ENCODE measurements at regions not wholly inside any gene's neighbourhood (a gene's known extent, or its start where the extent isn't known, plus 50 kb on each side); places are given as distances from the start of the nearest gene placed in this dataset.

DNA sequence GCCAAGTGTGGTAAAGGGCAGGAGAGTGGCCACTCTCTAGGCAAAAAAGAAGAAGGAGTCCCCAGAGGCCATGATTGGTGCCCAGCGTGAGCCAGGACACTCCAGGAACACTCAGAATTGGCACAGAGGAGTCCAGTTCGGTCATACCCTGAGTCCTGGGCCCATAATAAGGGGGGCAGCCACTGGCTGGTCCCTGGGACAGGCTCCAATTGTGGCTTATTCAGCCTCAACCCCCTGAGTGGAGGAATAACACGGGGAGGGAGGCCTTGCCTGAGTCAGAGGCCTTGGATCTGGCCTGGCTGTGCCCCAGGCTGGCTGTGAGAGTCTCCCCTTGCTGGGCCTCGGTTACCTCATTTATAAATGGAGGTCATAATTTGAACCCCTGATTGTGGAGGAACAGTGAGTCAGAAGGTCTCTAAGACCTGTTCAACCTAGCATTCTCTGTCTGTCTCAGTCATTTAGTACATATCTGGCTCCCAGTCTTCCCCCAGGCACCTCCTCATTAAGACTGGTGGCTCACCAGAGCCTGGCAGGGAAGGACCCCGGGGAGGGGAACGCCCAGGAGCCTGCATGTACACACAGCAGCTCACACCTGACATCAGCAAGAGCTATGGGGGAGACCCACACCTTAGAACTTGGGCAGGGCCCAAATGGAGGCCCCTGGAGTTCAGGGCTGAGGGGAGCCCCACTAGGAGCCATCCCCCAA lies 95.9 kb upstream of the ATP2B2 start:
- Histone ChIP-seq H3K4me3 (ENCODE audit: low read depth in 2 of 2, low read length in 2 of 2) (no peak overlapping the region), H3K27ac (ENCODE audit: low read length) (no peak overlapping the region), H3K36me3 (ENCODE audit: control insufficient read depth, insufficient read depth, low read length) (no peaks in the 10 kb centered on the region), H3K27me3 (ENCODE audit: control insufficient read depth, insufficient read depth, low read length) (no peaks in the 10 kb centered on the region), H3K9me3 (ENCODE audit: control insufficient read depth, insufficient read depth, low read depth, low read length) (no peaks in the 10 kb centered on the region), H3K4me1 (ENCODE audit: control insufficient read depth, insufficient read depth, low read length) (no peaks in the 10 kb centered on the region)
- ATAC-seq (no peak), DNase-seq (ENCODE audit: low read depth, low spot score) (no peak)
- TF ChIP-seq, protein P1, sequence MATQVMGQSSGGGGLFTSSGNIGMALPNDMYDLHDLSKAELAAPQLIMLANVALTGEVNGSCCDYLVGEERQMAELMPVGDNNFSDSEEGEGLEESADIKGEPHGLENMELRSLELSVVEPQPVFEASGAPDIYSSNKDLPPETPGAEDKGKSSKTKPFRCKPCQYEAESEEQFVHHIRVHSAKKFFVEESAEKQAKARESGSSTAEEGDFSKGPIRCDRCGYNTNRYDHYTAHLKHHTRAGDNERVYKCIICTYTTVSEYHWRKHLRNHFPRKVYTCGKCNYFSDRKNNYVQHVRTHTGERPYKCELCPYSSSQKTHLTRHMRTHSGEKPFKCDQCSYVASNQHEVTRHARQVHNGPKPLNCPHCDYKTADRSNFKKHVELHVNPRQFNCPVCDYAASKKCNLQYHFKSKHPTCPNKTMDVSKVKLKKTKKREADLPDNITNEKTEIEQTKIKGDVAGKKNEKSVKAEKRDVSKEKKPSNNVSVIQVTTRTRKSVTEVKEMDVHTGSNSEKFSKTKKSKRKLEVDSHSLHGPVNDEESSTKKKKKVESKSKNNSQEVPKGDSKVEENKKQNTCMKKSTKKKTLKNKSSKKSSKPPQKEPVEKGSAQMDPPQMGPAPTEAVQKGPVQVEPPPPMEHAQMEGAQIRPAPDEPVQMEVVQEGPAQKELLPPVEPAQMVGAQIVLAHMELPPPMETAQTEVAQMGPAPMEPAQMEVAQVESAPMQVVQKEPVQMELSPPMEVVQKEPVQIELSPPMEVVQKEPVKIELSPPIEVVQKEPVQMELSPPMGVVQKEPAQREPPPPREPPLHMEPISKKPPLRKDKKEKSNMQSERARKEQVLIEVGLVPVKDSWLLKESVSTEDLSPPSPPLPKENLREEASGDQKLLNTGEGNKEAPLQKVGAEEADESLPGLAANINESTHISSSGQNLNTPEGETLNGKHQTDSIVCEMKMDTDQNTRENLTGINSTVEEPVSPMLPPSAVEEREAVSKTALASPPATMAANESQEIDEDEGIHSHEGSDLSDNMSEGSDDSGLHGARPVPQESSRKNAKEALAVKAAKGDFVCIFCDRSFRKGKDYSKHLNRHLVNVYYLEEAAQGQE (IDR thresholded peaks at IDR 0.05; ENCODE audit: insufficient read depth in 1 of 2, low read depth in 2 of 2, low read length in 1 of 2), result no peak
- TF ChIP-seq, protein P2, sequence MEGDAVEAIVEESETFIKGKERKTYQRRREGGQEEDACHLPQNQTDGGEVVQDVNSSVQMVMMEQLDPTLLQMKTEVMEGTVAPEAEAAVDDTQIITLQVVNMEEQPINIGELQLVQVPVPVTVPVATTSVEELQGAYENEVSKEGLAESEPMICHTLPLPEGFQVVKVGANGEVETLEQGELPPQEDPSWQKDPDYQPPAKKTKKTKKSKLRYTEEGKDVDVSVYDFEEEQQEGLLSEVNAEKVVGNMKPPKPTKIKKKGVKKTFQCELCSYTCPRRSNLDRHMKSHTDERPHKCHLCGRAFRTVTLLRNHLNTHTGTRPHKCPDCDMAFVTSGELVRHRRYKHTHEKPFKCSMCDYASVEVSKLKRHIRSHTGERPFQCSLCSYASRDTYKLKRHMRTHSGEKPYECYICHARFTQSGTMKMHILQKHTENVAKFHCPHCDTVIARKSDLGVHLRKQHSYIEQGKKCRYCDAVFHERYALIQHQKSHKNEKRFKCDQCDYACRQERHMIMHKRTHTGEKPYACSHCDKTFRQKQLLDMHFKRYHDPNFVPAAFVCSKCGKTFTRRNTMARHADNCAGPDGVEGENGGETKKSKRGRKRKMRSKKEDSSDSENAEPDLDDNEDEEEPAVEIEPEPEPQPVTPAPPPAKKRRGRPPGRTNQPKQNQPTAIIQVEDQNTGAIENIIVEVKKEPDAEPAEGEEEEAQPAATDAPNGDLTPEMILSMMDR (IDR thresholded peaks at IDR 0.05), result no peak
- in situ Hi-C loops (cut with HindIII; ENCODE audit: low pct_unique_long_range_greater_than_20kb, low sequenced_read_pairs), result no loop called here
- ChIA-PET CTCF (no interaction called here), POLR2A (no interaction called here)
- BruUV-seq (replicated peaks), result no TSS peak
- intact Hi-C loops (cut with micrococcal nuclease; ENCODE audit: unreplicated experiment), result no loop called here

DNA sequence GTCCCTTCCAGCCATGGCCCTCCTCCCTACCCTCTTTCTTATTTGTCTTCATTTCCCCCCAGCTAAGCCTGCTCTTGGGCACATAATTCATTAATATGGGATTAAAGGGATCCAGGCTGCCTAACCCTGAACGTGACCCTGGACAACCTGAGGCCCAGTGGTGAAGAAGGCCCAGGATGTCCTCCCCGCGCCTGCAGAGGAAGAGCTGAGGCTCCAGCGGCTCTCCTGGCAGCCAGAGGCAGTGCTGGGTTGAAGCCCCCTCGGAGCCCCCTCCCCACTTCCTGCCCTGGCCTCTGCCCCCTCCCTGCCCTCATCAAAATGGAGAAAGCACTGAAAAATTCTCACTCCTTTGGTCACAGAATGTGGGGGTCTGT lies 96.5 kb upstream of the ATP2B2 start:
- ChIA-PET CTCF (no interaction called here), POLR2A (no interaction called here)
- intact Hi-C loops (cut with micrococcal nuclease; ENCODE audit: unreplicated experiment) (no loop called here), in situ Hi-C loops (cut with HindIII; ENCODE audit: low pct_unique_long_range_greater_than_20kb, low sequenced_read_pairs) (no loop called here)
- BruUV-seq (replicated peaks), result no TSS peak
- no peaks in the 10 kb centered on the region for H3K9me3 ChIP-seq (ENCODE audit: control insufficient read depth, insufficient read depth, low read depth, low read length)
- H3K36me3 ChIP-seq (ENCODE audit: control insufficient read depth, insufficient read depth, low read length), result no peaks in the 10 kb centered on the region
- H3K4me1 ChIP-seq (ENCODE audit: control insufficient read depth, insufficient read depth, low read length), result no peaks in the 10 kb centered on the region
- no peak overlapping the region for H3K27ac ChIP-seq (ENCODE audit: low read length)
- ATAC-seq (no peak), DNase-seq (ENCODE audit: low read depth, low spot score) (no peak)
- no peaks in the 10 kb centered on the region; the same call in 1 of the 2 replicates for H3K27me3 ChIP-seq (ENCODE audit: control insufficient read depth, insufficient read depth, low read length)
- H3K4me3 ChIP-seq (ENCODE audit: low read depth in 2 of 2, low read length in 2 of 2), result no peak overlapping the region
- TF ChIP-seq POLR2AphosphoS5 (IDR thresholded peaks at IDR 0.05; ENCODE audit: low read depth, low read length) (no peak), TCF7L2 (IDR thresholded peaks at IDR 0.05; ENCODE audit: low read depth, low read length) (no peak), SIN3A (IDR thresholded peaks at IDR 0.05; ENCODE audit: borderline replicate concordance, insufficient read depth, low read depth, low read length) (no peak)
- TF ChIP-seq, protein P2 (IDR thresholded peaks at IDR 0.05), result no peak
- TF ChIP-seq, protein P1 (IDR thresholded peaks at IDR 0.05; ENCODE audit: insufficient read depth in 1 of 2, low read depth in 2 of 2, low read length in 1 of 2), result no peak
